Esophagus muscularis mucosa (tissue), 3 donors: ENCODE measurements at regions not wholly inside any gene's neighbourhood (a gene's known extent, or its start where the extent isn't known, plus 50 kb on each side); places are given as distances from the start of the nearest gene placed in this dataset.

Experiments used
- CTCF ChIP-seq, 3 experiments: fragments of 200-600 bp in 2 of 3; fragments of 450-650 bp in 1 of 3; sonication (generic) in 2 of 3; IDR thresholded peaks; one replicate each; pipeline ENCODE4 v1.5.1; 2017 to 2019; ENCODE audit warnings: antibody characterized with exemption in 3 of 3, mild to moderate bottlenecking in 2 of 3, moderate library complexity in 1 of 3
- POLR2A ChIP-seq: fragments of 450-650 bp; IDR thresholded peaks from one replicate; pipeline ENCODE4 v1.6.1; 2017; ENCODE audit warnings: antibody characterized with exemption, moderate library complexity, mild to moderate bottlenecking, low read depth
- POLR2AphosphoS5 ChIP-seq, 2 donors: sonication (generic); formaldehyde crosslinking; IDR thresholded peaks; one replicate each; pipeline ENCODE4 v1.6.1; 2017; ENCODE audit warnings: antibody characterized with exemption in 2 of 2

GRCh38 chr4:128477540-128477939 is 189.9 kb upstream of the PGRMC2 start:
- TF ChIP-seq POLR2AphosphoS5 (IDR thresholded peaks at IDR 0.05) (no peak), CTCF (IDR thresholded peaks at IDR 0.05) (no peak), POLR2A (no peak)
